ENCODE measurements at regions not wholly inside any gene's neighbourhood (a gene's known extent, or its start where the extent isn't known, plus 50 kb on each side); places are given as distances from the start of the nearest gene placed in this dataset.

- DNase-seq = no peak
Measured at GRCh38 chr12:85690146-85690545, 146.1 kb downstream of the RASSF9 start.

GRCh38 chr12:85693093-85693665 lies 143.0 kb downstream of the RASSF9 start:
- DNase-seq = no peak

GRCh38 chr12:85695097-85695715 lies 141.0 kb downstream of the RASSF9 start:
- DNase-seq = no peak

- no peak for DNase-seq
Measured at GRCh38 chr12:85697003-85697402, 139.2 kb downstream of the RASSF9 start.

GRCh38 chr12:85698937-85699336 lies 137.3 kb downstream of the RASSF9 start:
- no peak for DNase-seq

GRCh38 chr12:85708775-85709174 lies 127.4 kb downstream of the RASSF9 start:
- DNase-seq = no peak

GRCh38 chr12:85711735-85712390 lies 124.3 kb downstream of the RASSF9 start:
- DNase-seq = no peak

- DNase-seq = no peak
Measured at GRCh38 chr12:85713373-85713772, 122.8 kb downstream of the RASSF9 start.

- no peak for DNase-seq
Measured at GRCh38 chr12:85714425-85714824, 121.8 kb downstream of the RASSF9 start.

- no peak for DNase-seq
Measured at GRCh38 chr12:85720308-85721033, 115.7 kb downstream of the RASSF9 start.

GRCh38 chr12:85725991-85726390 lies 110.2 kb downstream of the RASSF9 start:
- DNase-seq = no peak

GRCh38 chr12:85733221-85733840 lies 102.9 kb downstream of the RASSF9 start:
- no peak for DNase-seq

GRCh38 chr12:85733984-85734383 lies 102.2 kb downstream of the RASSF9 start:
- no peak for DNase-seq

GRCh38 chr12:85740186-85740585 lies 96.0 kb downstream of the RASSF9 start:
- no peak for DNase-seq

- DNase-seq = no peak
Measured at GRCh38 chr12:85741046-85741445, 95.2 kb downstream of the RASSF9 start.

- DNase-seq = no peak
Measured at GRCh38 chr12:85747941-85748495, 88.2 kb downstream of the RASSF9 start.

Measured in NCI-H2107 (cell line).